ENCODE measurements at regions not wholly inside any gene's neighbourhood (a gene's known extent, or its start where the extent isn't known, plus 50 kb on each side); places are given as distances from the start of the nearest gene placed in this dataset.

GRCh38 chr2:11027195-11027594, 115.5 kb downstream of the KCNF1 start:
- no peak for TF ChIP-seq POLR2AphosphoS5 (IDR thresholded peaks at IDR 0.05; ENCODE audit: low read depth, low read length)
- TF ChIP-seq POLR2A (IDR thresholded peaks at IDR 0.05; ENCODE audit: low read depth, low read length): no peak
- TF ChIP-seq TAF1 (IDR thresholded peaks at IDR 0.05; ENCODE audit: low read depth, low read length): no peak
- TF ChIP-seq SPI1 (IDR thresholded peaks at IDR 0.05; ENCODE audit: low read depth, low read length): no peak
- TF ChIP-seq POU2F2 (IDR thresholded peaks at IDR 0.05; ENCODE audit: low read depth, low read length): no peak
